RKO (cell line): ENCODE measurements at regions not wholly inside any gene's neighbourhood (a gene's known extent, or its start where the extent isn't known, plus 50 kb on each side); places are given as distances from the start of the nearest gene placed in this dataset.

Experiments
- DNase-seq: peaks from one replicate; pipeline ENCODE4 v3.0.0-alpha.2; 2016; ENCODE audit warnings: low spot score

- no peak for DNase-seq
Observed at GRCh38 chr9:31100311-31100710, 1284.1 kb upstream of the ACO1 start.

GRCh38 chr9:31103836-31104235, 1280.6 kb upstream of the ACO1 start:
- DNase-seq = no peak

GRCh38 chr9:31104249-31104648, 1280.2 kb upstream of the ACO1 start:
- DNase-seq = no peak

GRCh38 chr9:31112491-31112890, 1272.0 kb upstream of the ACO1 start:
- no peak for DNase-seq

- DNase-seq = no peak
Observed at GRCh38 chr9:31114346-31114745, 1270.1 kb upstream of the ACO1 start.

GRCh38 chr9:31119890-31120454, 1264.5 kb upstream of the ACO1 start:
- peak; percentile 58 for DNase-seq

GRCh38 chr9:31124389-31124788, 1260.1 kb upstream of the ACO1 start:
- DNase-seq = no peak

- DNase-seq = no peak
Observed at GRCh38 chr9:31135567-31135966, 1248.9 kb upstream of the ACO1 start.

- no peak for DNase-seq
Observed at GRCh38 chr9:31136524-31136923, 1247.9 kb upstream of the ACO1 start.

- DNase-seq = peak; percentile 85
Observed at GRCh38 chr9:31137176-31138160, 1247.0 kb upstream of the ACO1 start.

- DNase-seq = peak; percentile 82
Observed at GRCh38 chr9:31140316-31140715, 1244.1 kb upstream of the ACO1 start.

- DNase-seq = no peak
Observed at GRCh38 chr9:31142456-31142855, 1242.0 kb upstream of the ACO1 start.

GRCh38 chr9:31144614-31145013, 1239.8 kb upstream of the ACO1 start:
- DNase-seq = no peak

- DNase-seq = no peak
Observed at GRCh38 chr9:31146485-31147166, 1237.8 kb upstream of the ACO1 start.

- no peak for DNase-seq
Observed at GRCh38 chr9:31153250-31153840, 1231.1 kb upstream of the ACO1 start.

- DNase-seq = no peak
Observed at GRCh38 chr9:31166516-31166915, 1217.9 kb upstream of the ACO1 start.

- DNase-seq = no peak
Observed at GRCh38 chr9:31168161-31168560, 1216.3 kb upstream of the ACO1 start.

- DNase-seq = no peak
Observed at GRCh38 chr9:31174681-31175080, 1209.8 kb upstream of the ACO1 start.

- no peak for DNase-seq
Observed at GRCh38 chr9:31183866-31184265, 1200.6 kb upstream of the ACO1 start.

- peak; percentile 1 for DNase-seq
Observed at GRCh38 chr9:31185831-31186230, 1198.6 kb upstream of the ACO1 start.

- DNase-seq = no peak
Observed at GRCh38 chr9:31188496-31188895, 1195.9 kb upstream of the ACO1 start.

GRCh38 chr9:31210978-31211570, 1173.4 kb upstream of the ACO1 start:
- no peak for DNase-seq
